ENCODE measurements at regions not wholly inside any gene's neighbourhood (a gene's known extent, or its start where the extent isn't known, plus 50 kb on each side); places are given as distances from the start of the nearest gene placed in this dataset.

- no peak for DNase-seq (ENCODE audit: low read depth in 2 of 2)
Measured at GRCh38 chr6:169949511-169950097, 198.2 kb downstream of the ERMARD start.

- no peak for DNase-seq (ENCODE audit: low read depth in 2 of 2)
Measured at GRCh38 chr6:169946971-169947370, 195.5 kb downstream of the ERMARD start.

GRCh38 chr6:169945117-169945516 lies 193.7 kb downstream of the ERMARD start:
- no peak for DNase-seq (ENCODE audit: low read depth in 2 of 2)

DNA sequence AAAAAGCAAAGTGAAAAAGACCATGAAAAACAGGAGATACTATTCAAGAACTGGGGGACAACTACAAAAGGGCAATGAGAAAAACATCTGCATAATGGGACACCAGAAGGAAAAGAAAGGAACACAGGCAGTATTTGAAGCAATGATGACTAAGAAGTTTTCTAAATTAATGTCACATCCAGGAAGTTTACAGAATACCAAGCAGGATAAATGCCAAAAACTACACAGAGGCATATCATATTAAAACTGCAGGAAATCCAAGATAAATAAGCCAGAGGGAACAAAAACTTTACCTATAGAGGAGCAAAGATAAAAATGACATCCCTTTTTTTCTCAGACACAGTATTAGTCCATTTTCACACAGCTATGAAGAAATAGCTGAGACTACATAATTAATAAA lies 193.0 kb downstream of the ERMARD start:
- no peak for DNase-seq (ENCODE audit: low read depth in 2 of 2)

- DNase-seq (ENCODE audit: low read depth in 2 of 2): no peak
Measured at GRCh38 chr6:169944061-169944337, 192.6 kb downstream of the ERMARD start.

DNA sequence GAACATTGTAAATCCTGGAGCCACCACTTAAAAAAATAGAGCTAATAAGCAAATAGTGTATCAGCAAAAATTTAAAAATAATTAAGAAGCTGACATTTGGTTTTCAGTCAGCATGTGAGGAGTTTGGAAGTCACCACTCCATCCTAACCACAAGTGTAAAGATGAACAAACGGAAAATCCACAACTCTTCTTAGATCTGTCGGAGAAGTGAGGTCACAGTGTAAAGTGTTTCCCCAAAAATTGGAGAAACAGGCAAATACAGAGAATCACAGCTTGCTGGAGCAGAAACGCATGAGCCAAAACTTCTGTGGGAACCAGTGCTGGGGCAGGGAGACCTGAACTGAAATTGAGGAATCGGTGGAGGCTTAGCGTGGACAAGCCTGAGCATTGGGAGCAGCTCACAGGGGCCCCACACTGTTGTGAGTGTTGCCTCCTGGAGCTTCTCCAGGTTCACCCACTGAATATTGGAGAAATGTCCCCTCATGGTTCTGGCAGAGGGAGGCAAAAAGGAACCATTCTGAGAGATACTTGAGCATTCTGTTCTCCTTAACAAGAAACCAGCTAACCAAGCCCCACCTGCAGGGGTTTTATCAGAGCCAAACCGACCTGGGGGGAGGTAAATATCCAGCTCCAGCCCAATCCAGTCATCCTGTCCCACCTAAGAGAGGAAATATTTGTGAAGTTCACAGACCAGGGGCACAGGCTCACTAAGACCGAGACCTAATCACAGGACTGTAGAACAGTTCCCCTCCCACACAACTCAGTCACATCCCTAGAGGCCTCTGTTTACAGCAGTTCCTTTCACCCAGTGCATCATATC lies 192.0 kb downstream of the ERMARD start:
- DNase-seq (ENCODE audit: low read depth in 2 of 2): no peak

DNA sequence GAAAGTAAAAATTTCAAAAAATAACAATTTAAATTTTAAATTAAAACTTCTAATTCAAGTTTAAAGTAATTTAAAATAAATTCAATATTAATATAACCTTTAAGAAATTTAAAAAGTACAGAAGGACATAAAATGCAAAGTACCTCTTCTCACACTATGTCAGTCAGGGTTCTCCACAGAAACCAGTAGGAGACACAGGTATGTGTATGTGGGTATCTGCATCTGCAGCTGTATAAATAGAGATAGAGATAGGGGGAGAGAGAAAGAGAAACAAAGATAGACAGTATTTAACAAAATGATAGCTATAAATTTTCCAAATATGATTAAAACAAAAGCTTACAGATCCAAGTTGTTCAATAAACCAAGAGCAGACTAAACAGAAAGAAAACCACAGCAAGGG lies 190.8 kb downstream of the ERMARD start:
- DNase-seq (ENCODE audit: low read depth in 2 of 2): no peak

- DNase-seq (ENCODE audit: low read depth in 2 of 2): no peak
Measured at GRCh38 chr6:169940481-169941271, 189.3 kb downstream of the ERMARD start.

GRCh38 chr6:169939554-169940164 lies 188.2 kb downstream of the ERMARD start:
- no peak for DNase-seq (ENCODE audit: low read depth in 2 of 2)

DNA sequence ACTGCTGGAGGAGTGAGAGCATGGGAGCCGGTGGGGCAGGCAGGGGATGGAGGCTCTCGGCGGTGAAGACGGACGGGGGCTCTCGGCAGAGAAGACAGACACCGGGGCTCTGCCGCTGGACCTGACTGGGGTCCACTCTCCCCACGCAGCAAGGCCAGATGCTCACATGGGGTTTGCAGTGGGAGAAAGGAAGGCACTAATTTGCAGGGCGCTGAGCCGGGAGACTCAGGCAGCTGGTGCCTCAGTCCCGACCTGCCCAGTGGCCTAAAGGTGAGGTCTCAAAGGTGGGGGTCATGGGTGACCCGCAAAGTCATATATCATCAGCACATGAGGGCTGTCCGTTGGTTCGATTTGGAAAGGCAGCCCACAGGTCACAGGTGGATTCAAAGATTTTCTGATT lies 187.3 kb downstream of the ERMARD start:
- DNase-seq (ENCODE audit: low read depth in 2 of 2): no peak

GRCh38 chr6:169938262-169938701 lies 186.9 kb downstream of the ERMARD start:
- DNase-seq (ENCODE audit: low read depth in 2 of 2): no peak

GRCh38 chr6:169937389-169938261 lies 186.2 kb downstream of the ERMARD start:
- DNase-seq (ENCODE audit: low read depth in 2 of 2): no peak

GRCh38 chr6:169936355-169936975 lies 185.0 kb downstream of the ERMARD start:
- DNase-seq (ENCODE audit: low read depth in 2 of 2): no peak

DNA sequence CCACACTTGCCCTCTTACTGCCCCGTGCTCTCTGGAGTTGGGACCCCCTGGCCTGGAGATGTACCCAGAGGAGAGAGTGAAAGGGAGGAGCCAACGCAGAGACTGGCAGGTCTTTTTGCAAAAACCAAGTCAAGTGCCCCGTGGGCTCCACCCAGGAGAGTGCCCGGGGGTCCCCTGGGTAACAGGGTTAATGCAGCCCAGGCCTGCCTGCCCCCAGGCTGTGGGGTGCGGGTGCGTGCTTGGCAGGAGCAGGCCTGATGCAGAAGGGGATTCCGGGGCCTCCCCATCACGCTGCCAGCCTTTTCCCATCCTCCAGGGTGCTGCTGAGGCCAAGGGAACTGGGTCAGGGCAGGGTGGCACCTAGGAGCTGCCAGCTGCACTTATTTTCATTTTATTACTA lies 184.4 kb downstream of the ERMARD start:
- DNase-seq (ENCODE audit: low read depth in 2 of 2): no peak

- no peak for DNase-seq (ENCODE audit: low read depth in 2 of 2)
Measured at GRCh38 chr6:169935348-169935718, 183.9 kb downstream of the ERMARD start.

GRCh38 chr6:169934699-169935347 lies 183.4 kb downstream of the ERMARD start:
- no peak for DNase-seq (ENCODE audit: low read depth in 2 of 2)

GRCh38 chr6:169933839-169934698 lies 182.6 kb downstream of the ERMARD start:
- no peak for DNase-seq (ENCODE audit: low read depth in 2 of 2)

- no peak for DNase-seq (ENCODE audit: low read depth in 2 of 2)
Measured at GRCh38 chr6:169933251-169933821, 181.9 kb downstream of the ERMARD start.

- no peak for DNase-seq (ENCODE audit: low read depth in 2 of 2)
Measured at GRCh38 chr6:169932491-169932890, 181.1 kb downstream of the ERMARD start.

Data from stimulated activated CD4-positive, alpha-beta T cell treated with anti-CD3 and anti-CD28 coated beads, Interleukin-1b, Interleukin-23, amount 100 ng/mL, for 1 hour (primary cell).